Gastrocnemius medialis (tissue), 4 donors: ENCODE measurements at regions not wholly inside any gene's neighbourhood (a gene's known extent, or its start where the extent isn't known, plus 50 kb on each side); places are given as distances from the start of the nearest gene placed in this dataset.

Source experiments
- ATAC-seq, 2 donors: fragments of 150-250 bp; one replicate each; pipeline ENCODE4 v1.9.1; 2016
- DNase-seq, 2 donors: peaks; one replicate each; pipeline ENCODE4 v3.0.0-alpha.2; 2019
- H3K27ac ChIP-seq, 4 donors: fragments of 200-600 bp; sonication (generic); 1 replicate in 1 of 4; 2 replicates in 3 of 4; pipeline ENCODE4 v1.5.1; 2016 to 2018; ENCODE audit warnings: mild to moderate bottlenecking in 2 of 4, moderate library complexity in 1 of 4
- H3K27me3 ChIP-seq, 3 donors: fragments of 200-600 bp; sonication (generic) in 2 of 3; 1 replicate in 1 of 3; 2 replicates in 2 of 3; pipeline versions ENCODE4 v1.5.1 to v1.6.0; 2016 to 2019; ENCODE audit warnings: mild to moderate bottlenecking in 1 of 3, moderate library complexity in 1 of 3
- H3K36me3 ChIP-seq, 2 donors: fragments of 200-600 bp; sonication (generic) in 1 of 2; one replicate each; pipeline ENCODE4 v1.5.1; 2017 to 2018
- H3K4me1 ChIP-seq, 2 donors: fragments of 200-600 bp; sonication (generic) in 1 of 2; one replicate each; pipeline ENCODE4 v1.5.1; 2016 to 2017; ENCODE audit warnings: mild to moderate bottlenecking in 2 of 2
- H3K4me3 ChIP-seq, 4 donors: fragments of 200-600 bp; sonication (generic) in 3 of 4; 1 replicate in 1 of 4; 2 replicates in 3 of 4; pipeline ENCODE4 v1.5.1; 2016 to 2019; ENCODE audit warnings: mild to moderate bottlenecking in 2 of 4
- H3K9me3 ChIP-seq, 3 donors: fragments of 200-600 bp; sonication (generic) in 2 of 3; 1 replicate in 1 of 3; 2 replicates in 2 of 3; pipeline ENCODE4 v1.5.1; 2016 to 2019
- POLR2A ChIP-seq, 2 donors: fragments of 450-650 bp; IDR thresholded peaks; one replicate each; pipeline ENCODE4 v1.6.1; 2017; ENCODE audit warnings: antibody characterized with exemption in 2 of 2, mild to moderate bottlenecking in 2 of 2, moderate library complexity in 2 of 2
- in situ Hi-C, 4 donors: fragments of 200-750 bp; cut with MboI; loops; one replicate each; pipeline versions ENCODE4 v1.15.0 to v1.8.0; 2017; ENCODE audit warnings: low sequenced_read_pairs in 4 of 4
- intact Hi-C: fragments of 100-400 bp; cut with DNase I; formaldehyde crosslinking; loops from one replicate; pipeline ENCODE4 v1.15.1; 2023; ENCODE audit warnings: low total_unique reads
- TF ChIP-seq, protein P1 (sequence below), 5 experiments: fragments of 450-650 bp in 3 of 5; fragments of 200-600 bp in 2 of 5; sonication (generic) in 2 of 5; IDR thresholded peaks in 4 of 5; conservative IDR thresholded peaks in 1 of 5; 1 replicate in 4 of 5; 2 replicates in 1 of 5; pipeline ENCODE4 v1.5.1; 2016 to 2019; ENCODE audit warnings: antibody characterized with exemption in 5 of 5, mild to moderate bottlenecking in 3 of 5, moderate library complexity in 3 of 5

GRCh38 chr3:64395490-64395889, 170.2 kb upstream of the PRICKLE2 start:
- no peak for DNase-seq
- TF ChIP-seq, protein P1, sequence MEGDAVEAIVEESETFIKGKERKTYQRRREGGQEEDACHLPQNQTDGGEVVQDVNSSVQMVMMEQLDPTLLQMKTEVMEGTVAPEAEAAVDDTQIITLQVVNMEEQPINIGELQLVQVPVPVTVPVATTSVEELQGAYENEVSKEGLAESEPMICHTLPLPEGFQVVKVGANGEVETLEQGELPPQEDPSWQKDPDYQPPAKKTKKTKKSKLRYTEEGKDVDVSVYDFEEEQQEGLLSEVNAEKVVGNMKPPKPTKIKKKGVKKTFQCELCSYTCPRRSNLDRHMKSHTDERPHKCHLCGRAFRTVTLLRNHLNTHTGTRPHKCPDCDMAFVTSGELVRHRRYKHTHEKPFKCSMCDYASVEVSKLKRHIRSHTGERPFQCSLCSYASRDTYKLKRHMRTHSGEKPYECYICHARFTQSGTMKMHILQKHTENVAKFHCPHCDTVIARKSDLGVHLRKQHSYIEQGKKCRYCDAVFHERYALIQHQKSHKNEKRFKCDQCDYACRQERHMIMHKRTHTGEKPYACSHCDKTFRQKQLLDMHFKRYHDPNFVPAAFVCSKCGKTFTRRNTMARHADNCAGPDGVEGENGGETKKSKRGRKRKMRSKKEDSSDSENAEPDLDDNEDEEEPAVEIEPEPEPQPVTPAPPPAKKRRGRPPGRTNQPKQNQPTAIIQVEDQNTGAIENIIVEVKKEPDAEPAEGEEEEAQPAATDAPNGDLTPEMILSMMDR (IDR thresholded peaks at IDR 0.05 in 4 of 5, conservative IDR thresholded peaks at IDR 0.05 in 1 of 5) = no peak
- TF ChIP-seq POLR2A (IDR thresholded peaks at IDR 0.05) = no peak
- in situ Hi-C loops (loop anchor here in 2 of 4 donors (10.0 to 25.0 kb wide), 2 partner anchors 358 to 361 kb away; no protein-coding TSS in a partner anchor), intact Hi-C loops (loop anchor here (2.0 kb wide), 1 partner anchor 359 kb away; no protein-coding TSS in a partner anchor)
- no peaks in the 10 kb centered on the region for H3K27me3 ChIP-seq
- no peaks in the 10 kb centered on the region for H3K4me1 ChIP-seq
- ATAC-seq = no peak
- no peaks in the 10 kb centered on the region for H3K36me3 ChIP-seq
- H3K4me3 ChIP-seq = no peak overlapping the region
- no peak overlapping the region for H3K27ac ChIP-seq
- no peaks in the 10 kb centered on the region for H3K9me3 ChIP-seq

DNA sequence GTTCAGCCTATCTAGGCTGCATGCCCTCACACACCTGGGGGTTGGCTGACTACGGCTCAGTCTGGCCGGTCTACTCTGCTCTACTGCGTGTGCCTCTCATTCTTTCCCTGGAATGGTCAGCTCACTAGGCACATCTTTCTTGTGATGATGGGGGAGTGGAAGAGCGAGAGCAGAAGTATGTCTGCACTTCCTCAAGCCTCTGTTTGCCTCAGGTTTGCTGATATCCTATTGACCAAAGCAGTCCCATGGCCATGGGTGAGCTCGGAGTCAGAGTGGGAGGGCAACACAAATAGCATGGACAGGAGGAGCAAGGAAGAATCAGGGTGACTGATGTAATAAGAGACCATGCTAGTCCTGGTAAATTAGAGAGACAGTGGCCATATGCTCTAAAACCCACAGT, 167.9 kb upstream of the PRICKLE2 start:
- ATAC-seq = no peak
- H3K36me3 ChIP-seq = no peaks in the 10 kb centered on the region
- no peak overlapping the region for H3K4me3 ChIP-seq
- in situ Hi-C loops (loop anchor here in 2 of 4 donors (10.0 to 25.0 kb wide), 2 partner anchors 356 to 358 kb away; no protein-coding TSS in a partner anchor), intact Hi-C loops (no loop called here)
- H3K27ac ChIP-seq = no peak overlapping the region
- H3K9me3 ChIP-seq = no peaks in the 10 kb centered on the region
- no peak for DNase-seq
- H3K4me1 ChIP-seq = no peaks in the 10 kb centered on the region
- TF ChIP-seq, protein P1 (IDR thresholded peaks at IDR 0.05 in 4 of 5, conservative IDR thresholded peaks at IDR 0.05 in 1 of 5) = no peak
- no peak for TF ChIP-seq POLR2A (IDR thresholded peaks at IDR 0.05)
- no peaks in the 10 kb centered on the region for H3K27me3 ChIP-seq

DNA sequence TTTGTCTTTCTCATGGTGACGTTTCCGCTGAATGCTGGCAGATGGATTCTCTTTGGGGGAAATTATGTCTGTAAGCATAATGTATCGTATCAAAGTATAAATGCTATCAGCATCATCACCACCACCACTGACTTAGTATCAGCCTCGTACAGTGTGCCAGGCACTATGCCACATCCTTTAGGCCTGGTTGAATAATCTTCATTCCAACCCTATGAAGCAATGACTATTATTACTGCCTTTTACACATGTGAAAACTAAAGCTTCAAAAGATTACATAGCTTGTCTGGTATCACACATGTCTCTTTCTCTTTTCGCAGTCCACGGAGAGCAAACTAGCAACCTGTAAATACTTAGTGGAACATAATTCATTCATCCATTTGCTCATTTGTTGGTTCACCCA, 166.7 kb upstream of the PRICKLE2 start:
- H3K9me3 ChIP-seq = no peaks in the 10 kb centered on the region
- no peak for TF ChIP-seq POLR2A (IDR thresholded peaks at IDR 0.05)
- TF ChIP-seq, protein P1 (IDR thresholded peaks at IDR 0.05 in 4 of 5, conservative IDR thresholded peaks at IDR 0.05 in 1 of 5) = no peak
- H3K27ac ChIP-seq = no peak overlapping the region
- H3K4me3 ChIP-seq = no peak overlapping the region
- no peaks in the 10 kb centered on the region for H3K27me3 ChIP-seq
- H3K36me3 ChIP-seq = no peaks in the 10 kb centered on the region
- H3K4me1 ChIP-seq = no peaks in the 10 kb centered on the region
- DNase-seq = no peak
- in situ Hi-C loops = loop anchor here in 2 of 4 donors (10.0 to 25.0 kb wide), 2 partner anchors 355 to 357 kb away; no protein-coding TSS in a partner anchor
- ATAC-seq = no peak
- intact Hi-C loops = no loop called here

- no peak for TF ChIP-seq POLR2A (IDR thresholded peaks at IDR 0.05)
- TF ChIP-seq, protein P1 (IDR thresholded peaks at IDR 0.05 in 4 of 5, conservative IDR thresholded peaks at IDR 0.05 in 1 of 5) = no peak
- in situ Hi-C loops (loop anchor here in 2 of 4 donors (10.0 to 25.0 kb wide), 2 partner anchors 354 to 356 kb away; no protein-coding TSS in a partner anchor), intact Hi-C loops (no loop called here)
- Histone ChIP-seq H3K27me3 (no peaks in the 10 kb centered on the region), H3K9me3 (no peaks in the 10 kb centered on the region), H3K4me1 (no peaks in the 10 kb centered on the region), H3K27ac (no peak overlapping the region), H3K4me3 (no peak overlapping the region), H3K36me3 (no peaks in the 10 kb centered on the region)
- DNase-seq (no peak), ATAC-seq (no peak)
Observed at GRCh38 chr3:64390893-64391292, 165.6 kb upstream of the PRICKLE2 start.

DNA sequence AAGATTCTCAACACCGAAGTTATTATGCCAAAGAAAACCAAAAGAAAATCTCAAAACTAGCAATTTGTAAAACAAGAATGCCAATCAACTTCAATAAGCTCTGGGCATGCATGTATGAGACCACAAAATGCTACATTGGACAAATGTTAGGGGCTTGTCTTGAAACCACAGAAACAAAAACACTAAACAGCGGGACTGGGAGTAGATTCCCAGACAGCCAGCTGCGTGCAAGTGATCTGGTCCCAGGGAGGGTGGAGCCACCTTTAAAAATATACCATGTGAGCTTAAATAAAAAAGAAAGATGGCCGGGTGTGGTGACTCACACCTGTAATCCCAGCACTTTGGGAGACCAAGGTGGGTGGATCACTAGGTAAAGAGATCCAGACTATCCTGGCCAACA, 163.6 kb upstream of the PRICKLE2 start:
- Histone ChIP-seq H3K9me3 (no peaks in the 10 kb centered on the region), H3K4me3 (no peak overlapping the region), H3K4me1 (no peaks in the 10 kb centered on the region), H3K36me3 (no peaks in the 10 kb centered on the region), H3K27me3 (no peaks in the 10 kb centered on the region), H3K27ac (no peak overlapping the region)
- no peak for TF ChIP-seq POLR2A (IDR thresholded peaks at IDR 0.05)
- TF ChIP-seq, protein P1 (IDR thresholded peaks at IDR 0.05 in 4 of 5, conservative IDR thresholded peaks at IDR 0.05 in 1 of 5) = no peak
- in situ Hi-C loops = loop anchor here in 1 of 4 donors (25.0 kb wide), 1 partner anchor 352 kb away; no protein-coding TSS in a partner anchor
- intact Hi-C loops = no loop called here
- ATAC-seq (no peak), DNase-seq (no peak)
